HG03571 (cell line): ENCODE measurements at regions not wholly inside any gene's neighbourhood (a gene's known extent, or its start where the extent isn't known, plus 50 kb on each side); places are given as distances from the start of the nearest gene placed in this dataset.

Experiments
- ATAC-seq: cut with Tn5 transposase; IDR thresholded peaks from one replicate; pipeline ENCODE4 v1.9.1; 2021; ENCODE audit not compliant: unreplicated experiment

- ATAC-seq: no peak
Measured at GRCh38 chr4:96509039-96509741, 669.3 kb downstream of the PDHA2 start.

- no peak for ATAC-seq
Measured at GRCh38 chr4:96519291-96519690, 679.4 kb downstream of the PDHA2 start.

- ATAC-seq: no peak
Measured at GRCh38 chr4:96521046-96521536, 681.2 kb downstream of the PDHA2 start.

GRCh38 chr4:96523611-96524010 lies 683.7 kb downstream of the PDHA2 start:
- no peak for ATAC-seq

GRCh38 chr4:96524311-96524875 lies 684.5 kb downstream of the PDHA2 start:
- no peak for ATAC-seq

- no peak for ATAC-seq
Measured at GRCh38 chr4:96525898-96526297, 686.0 kb downstream of the PDHA2 start.

- ATAC-seq: no peak
Measured at GRCh38 chr4:96526625-96527024, 686.7 kb downstream of the PDHA2 start.

GRCh38 chr4:96531836-96532235 lies 691.9 kb downstream of the PDHA2 start:
- no peak for ATAC-seq

GRCh38 chr4:96543346-96543745 lies 703.5 kb downstream of the PDHA2 start:
- ATAC-seq: no peak

- no peak for ATAC-seq
Measured at GRCh38 chr4:96558466-96558865, 718.6 kb downstream of the PDHA2 start.

GRCh38 chr4:96566755-96567154 lies 726.9 kb downstream of the PDHA2 start:
- ATAC-seq: no peak

- no peak for ATAC-seq
Measured at GRCh38 chr4:96585304-96585703, 745.4 kb downstream of the PDHA2 start.

GRCh38 chr4:96593422-96593821 lies 753.5 kb downstream of the PDHA2 start:
- no peak for ATAC-seq

- no peak for ATAC-seq
Measured at GRCh38 chr4:96598465-96598864, 758.6 kb downstream of the PDHA2 start.

- ATAC-seq: no peak
Measured at GRCh38 chr4:96599752-96600151, 759.9 kb downstream of the PDHA2 start.

GRCh38 chr4:96602661-96603060 lies 762.8 kb downstream of the PDHA2 start:
- no peak for ATAC-seq

GRCh38 chr4:96603641-96604040 lies 763.7 kb downstream of the PDHA2 start:
- ATAC-seq: no peak

- no peak for ATAC-seq
Measured at GRCh38 chr4:96606451-96606850, 766.6 kb downstream of the PDHA2 start.

- no peak for ATAC-seq
Measured at GRCh38 chr4:96626023-96626422, 786.1 kb downstream of the PDHA2 start.

GRCh38 chr4:96630839-96631238 lies 790.9 kb downstream of the PDHA2 start:
- no peak for ATAC-seq

- no peak for ATAC-seq
Measured at GRCh38 chr4:96637971-96638412, 798.1 kb downstream of the PDHA2 start.

- no peak for ATAC-seq
Measured at GRCh38 chr4:96639932-96640331, 800.0 kb downstream of the PDHA2 start.

GRCh38 chr4:96642490-96642889 lies 802.6 kb downstream of the PDHA2 start:
- no peak for ATAC-seq
